Kidney tubule cell (primary cell): ENCODE measurements at regions not wholly inside any gene's neighbourhood (a gene's known extent, or its start where the extent isn't known, plus 50 kb on each side); places are given as distances from the start of the nearest gene placed in this dataset.

Experiments used
- DNase-seq: peaks from one replicate; pipeline ENCODE4 v3.0.0-alpha.2; 2018; ENCODE audit warnings: low spot score

GRCh38 chr11:103668859-103669258 is 367.6 kb upstream of the DDI1 start:
- DNase-seq: no peak

DNA sequence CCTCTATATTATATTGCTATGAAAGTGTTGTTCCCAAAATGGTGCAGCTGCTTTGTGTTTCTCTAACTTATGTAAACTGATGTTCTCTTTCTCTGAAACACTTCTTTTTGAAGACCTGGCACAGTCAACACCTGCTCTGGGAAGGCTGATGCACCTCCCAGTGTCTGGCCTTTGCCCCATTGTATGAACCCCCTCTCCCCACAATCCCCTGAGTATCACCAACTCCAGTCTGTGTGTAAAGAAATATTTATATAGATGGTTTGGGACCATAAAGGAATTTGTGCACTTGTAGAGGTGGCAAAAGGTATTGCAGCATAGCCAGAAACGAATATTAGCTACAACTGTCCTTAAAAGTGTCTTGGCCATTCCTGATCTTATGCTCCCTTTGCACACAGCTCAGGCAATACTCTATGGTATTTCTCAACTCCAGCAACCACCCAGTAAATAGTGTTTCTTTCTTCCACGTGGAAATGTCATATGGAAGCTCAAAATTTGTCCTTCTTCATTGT is 365.2 kb upstream of the DDI1 start:
- no peak for DNase-seq

DNA sequence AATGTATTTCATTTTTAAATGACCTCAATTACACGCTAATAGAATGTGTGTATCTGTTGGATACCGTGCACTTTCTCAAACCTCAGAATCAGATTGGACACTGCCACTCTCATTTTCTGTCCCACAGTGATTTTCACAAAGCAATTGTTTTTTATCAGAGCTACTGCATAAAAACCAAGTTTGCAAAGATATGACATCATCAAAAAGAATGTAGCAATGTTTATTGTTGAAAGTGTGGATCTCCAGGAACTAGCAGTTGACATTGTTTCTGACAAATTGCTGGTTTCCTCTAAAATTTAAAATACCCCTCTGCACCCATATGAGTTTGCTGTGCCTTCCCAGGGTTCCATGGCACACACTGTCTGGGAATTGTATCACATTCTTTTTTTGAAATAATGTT is 362.7 kb upstream of the DDI1 start:
- peak; percentile 12 for DNase-seq

DNA sequence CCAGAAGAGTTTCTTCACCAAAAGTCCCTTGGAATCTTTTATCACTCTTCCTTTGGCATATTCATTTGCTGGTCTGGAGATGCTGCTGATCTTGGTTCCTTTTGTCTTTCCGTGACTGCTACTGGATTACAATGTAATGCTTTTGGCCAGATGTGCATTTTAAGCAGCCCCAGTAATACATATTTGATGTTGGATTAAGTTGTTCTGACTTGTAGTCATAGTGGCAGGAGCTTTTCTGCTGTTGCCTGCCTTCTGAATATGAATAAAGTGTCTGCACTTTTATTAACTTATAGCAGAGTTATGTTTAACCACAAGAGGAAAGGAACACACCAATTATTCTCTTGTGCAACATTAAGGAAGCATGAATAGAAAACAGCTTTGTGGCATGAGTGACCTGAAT is 360.0 kb upstream of the DDI1 start:
- DNase-seq: no peak

DNA sequence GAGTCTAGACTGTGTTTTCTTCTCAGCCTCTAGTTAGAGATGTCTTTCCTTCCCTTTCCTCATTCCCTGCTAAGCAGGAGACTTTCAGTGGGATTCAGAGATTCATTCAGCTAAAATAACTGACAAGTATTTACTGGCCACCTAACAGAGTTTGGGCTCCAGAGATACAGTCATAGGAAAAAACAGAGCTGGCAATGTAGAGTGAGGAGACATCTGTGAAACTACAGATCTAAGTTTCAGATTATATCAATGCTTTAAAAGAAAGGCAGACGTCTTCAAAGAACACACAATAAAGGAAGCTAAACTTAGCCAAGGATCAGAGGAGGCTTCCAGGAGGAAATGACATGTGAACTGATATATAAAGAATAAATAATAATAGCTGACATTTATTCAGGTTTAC is 355.6 kb upstream of the DDI1 start:
- DNase-seq: no peak

- no peak for DNase-seq
These were observed 354.6 kb upstream of the DDI1 start for GRCh38 chr11:103681855-103682254.

DNA sequence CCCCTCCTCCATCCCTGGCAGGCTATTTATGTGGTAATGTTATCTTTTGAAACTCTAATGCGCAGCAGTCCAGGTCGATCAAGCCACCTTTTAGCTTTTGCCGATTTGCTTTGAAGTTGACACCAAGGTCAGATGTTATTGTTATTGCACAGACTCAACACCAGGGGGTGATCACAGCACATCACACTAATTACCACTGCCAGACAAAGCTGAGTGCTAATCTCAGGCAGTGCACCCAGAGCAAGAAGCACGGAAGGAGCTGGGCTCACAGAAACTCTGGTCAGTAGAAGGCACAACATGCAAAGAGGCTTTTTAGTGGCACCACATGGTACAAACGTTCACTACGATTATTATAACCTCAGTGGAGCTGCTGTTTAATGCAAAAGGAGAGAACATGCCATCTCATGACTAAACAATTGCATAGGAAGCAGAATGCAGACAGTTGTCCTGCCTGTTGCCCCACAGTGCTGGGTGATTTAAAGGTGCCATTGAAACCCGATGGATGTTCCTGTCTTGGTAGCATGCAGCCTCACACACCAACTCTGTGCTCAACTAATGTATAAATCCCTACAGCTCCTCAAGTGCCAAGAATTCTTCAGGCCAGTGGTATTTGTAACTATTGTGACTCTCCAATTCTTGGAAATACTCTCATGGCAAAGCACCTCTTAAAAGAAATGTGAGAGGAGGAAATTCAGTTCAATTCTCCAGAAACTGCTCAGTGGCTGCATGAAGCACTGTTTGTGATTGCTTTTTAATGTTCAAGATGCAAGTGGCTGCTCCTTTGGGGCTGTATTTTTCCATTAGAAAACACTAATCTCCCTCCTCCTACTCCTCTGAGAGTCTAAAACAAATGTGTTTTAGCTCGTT is 353.9 kb upstream of the DDI1 start:
- DNase-seq: peak; percentile 71

DNA sequence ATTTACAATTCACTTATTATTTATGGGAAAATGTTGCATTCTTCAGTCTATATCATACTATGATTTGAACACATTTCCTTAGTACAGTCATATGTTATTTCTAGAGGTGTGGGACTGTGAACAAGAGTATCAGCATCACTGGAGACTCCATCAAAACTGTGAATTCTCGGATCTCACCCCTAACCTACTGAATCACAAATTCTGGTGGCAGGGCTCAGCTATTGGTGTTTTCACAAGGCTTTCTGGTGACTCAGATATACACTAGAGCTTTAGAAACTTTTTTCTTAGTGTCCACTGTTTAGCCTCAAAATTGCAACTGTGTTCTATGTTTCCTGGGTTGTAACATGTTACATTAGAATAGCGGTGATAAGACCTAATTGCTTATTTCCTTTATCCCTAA is 352.9 kb upstream of the DDI1 start:
- DNase-seq: no peak

DNA sequence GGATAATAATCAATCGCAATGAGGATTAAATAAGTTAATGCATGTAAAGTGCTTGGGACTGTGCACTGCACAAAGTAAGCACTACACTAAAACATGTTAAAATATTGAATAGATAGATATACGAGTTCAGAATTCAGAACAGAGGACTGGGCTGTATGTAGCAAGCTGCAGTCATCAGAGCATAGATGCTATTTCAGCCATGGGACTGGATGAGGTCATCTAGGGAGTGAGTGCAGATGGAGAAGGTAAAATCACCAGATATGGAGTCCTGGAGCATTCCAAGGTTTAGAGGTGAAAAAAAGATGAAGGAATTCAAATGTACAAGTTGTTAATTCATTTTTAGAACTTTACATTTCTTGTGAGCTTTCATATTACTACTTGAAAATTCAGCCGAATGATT is 347.5 kb upstream of the DDI1 start:
- peak; percentile 10 for DNase-seq

DNA sequence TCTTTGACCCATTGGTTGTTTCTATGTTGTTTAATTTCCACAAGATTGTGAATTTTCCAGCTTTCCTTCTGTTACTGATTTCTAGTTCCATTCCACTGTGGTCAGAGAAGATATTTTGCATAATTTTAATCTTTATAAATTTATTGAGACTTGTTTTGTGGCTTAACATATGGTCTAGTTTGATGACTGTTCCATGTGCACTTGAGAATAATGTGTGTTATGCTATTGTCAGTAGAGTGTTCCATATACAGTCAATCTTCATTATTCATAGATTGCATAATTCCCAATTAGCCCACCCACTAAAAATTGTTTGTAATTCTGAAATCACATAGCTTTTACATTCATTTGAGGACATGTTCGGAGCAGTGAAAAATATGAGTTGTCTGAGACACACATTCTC is 346.1 kb upstream of the DDI1 start:
- no peak for DNase-seq

DNA sequence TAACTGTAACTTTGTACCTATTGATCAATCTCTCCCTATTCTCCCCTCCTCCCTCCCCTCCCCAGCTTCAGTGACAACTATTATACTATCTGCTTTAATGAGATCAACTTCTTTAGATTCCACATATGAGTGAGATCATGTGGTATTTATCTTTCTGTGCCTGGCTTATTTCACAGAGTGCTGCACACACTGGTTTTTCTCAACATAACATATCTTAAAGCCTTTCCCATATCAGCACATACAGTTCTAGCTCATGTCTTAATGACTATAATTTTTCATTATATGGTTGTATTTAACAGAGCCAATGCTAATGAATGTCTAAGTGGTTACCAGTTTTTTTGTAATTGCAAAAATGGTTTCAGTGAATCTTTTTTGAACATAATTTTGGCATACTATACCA is 340.3 kb upstream of the DDI1 start:
- DNase-seq: no peak

DNA sequence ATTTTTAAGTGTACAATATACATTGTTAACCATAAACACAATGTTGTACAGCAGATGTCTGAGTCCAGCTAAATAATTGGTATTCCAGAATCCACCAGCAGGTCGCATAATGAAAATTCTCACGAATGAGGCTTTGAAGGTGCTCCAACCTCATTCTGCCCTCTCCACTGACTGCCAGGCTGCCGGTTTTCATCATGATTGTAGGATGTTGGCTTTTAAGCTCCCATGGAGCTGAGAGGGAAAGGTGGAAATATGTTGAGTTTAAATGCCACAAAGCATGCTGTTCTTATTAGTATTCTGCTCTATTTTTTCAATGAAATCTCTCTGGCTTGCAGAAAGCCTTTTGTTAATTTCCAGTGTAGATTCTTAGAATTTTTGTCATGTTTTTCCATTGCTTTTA is 337.2 kb upstream of the DDI1 start:
- no peak for DNase-seq

DNA sequence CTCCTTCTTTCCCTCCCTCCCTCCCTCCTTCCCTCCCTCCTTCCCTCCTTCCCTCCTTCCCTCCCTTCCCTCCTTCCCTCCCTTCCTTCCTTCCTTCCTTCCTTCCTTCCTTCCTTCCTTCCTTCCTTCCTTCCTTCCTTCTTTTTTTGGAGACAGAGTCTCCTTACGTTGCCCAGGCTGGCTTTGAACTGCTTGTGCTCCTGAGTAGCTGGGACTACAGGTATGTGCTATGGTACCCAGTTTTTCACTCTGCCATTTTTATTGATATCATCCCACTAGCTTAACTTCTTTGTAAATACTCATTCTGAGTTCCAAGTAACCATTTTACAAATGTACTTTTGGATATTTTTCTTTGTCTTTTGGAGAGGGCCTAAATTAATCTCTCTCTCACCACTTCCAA is 336.8 kb upstream of the DDI1 start:
- DNase-seq: no peak

- peak; percentile 65 for DNase-seq
These were observed 335.8 kb upstream of the DDI1 start for GRCh38 chr11:103700622-103701021.

DNA sequence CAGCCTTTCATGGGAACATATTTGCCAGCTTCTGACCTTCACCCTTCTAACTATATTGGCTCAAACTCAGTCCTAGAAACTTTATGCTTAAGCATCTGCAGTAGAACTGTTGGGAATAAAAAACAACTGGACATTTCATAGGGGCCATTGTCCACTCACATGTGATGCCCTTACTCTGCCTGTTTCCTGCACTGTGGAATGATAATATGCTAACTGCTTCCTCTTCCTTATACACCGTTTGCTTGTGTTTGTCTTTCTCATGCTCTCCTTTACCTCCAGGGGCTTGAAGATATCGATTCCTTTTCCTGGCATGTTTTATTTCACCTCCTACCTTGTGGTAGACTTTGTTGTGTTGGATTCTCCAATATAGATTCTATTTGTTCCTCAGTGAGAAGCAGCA is 333.0 kb upstream of the DDI1 start:
- no peak for DNase-seq

GRCh38 chr11:103703954-103704353 is 332.5 kb upstream of the DDI1 start:
- DNase-seq: no peak

- no peak for DNase-seq
These were observed 330.8 kb upstream of the DDI1 start for GRCh38 chr11:103705642-103706041.

DNA sequence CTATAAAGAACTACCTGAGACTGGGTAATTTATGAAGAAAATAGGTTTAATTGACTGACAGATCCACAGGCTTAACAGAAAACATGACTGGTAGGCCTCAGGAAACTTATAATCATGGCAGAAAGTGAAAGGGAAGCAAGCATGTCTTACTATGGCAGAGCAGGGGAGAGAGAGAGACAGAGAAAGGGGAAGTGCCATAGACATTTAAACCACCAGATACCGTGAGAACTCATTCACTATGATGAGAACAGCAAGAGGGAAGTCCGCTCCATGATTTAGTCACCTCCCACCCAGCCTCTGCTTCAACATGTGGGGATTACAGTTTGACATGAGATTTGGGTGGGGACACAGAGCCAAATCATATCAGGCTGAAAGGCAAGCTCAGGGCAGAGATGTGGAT is 327.1 kb upstream of the DDI1 start:
- DNase-seq: no peak

GRCh38 chr11:103714246-103714645 is 322.2 kb upstream of the DDI1 start:
- no peak for DNase-seq

DNA sequence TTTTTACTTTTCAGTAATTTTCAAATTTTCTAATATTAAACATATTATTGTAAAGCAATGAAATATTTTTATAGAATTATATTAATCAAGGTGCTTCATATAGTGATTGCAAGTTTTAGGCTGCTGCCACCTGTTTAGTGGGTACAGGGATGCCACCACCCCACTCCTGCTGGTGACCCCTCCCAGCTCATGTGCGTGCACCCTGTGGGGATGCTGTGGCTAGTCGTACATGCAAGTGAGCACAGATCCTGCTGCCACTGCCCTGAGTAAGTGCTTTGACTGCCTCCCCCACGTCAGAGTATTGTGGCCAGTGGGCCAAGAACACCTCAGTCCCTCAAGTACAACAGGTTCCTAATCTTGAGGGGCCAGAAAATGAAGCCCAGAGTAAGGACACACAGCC is 320.1 kb upstream of the DDI1 start:
- no peak for DNase-seq

- no peak for DNase-seq
These were observed 309.2 kb upstream of the DDI1 start for GRCh38 chr11:103727262-103727661.

DNA sequence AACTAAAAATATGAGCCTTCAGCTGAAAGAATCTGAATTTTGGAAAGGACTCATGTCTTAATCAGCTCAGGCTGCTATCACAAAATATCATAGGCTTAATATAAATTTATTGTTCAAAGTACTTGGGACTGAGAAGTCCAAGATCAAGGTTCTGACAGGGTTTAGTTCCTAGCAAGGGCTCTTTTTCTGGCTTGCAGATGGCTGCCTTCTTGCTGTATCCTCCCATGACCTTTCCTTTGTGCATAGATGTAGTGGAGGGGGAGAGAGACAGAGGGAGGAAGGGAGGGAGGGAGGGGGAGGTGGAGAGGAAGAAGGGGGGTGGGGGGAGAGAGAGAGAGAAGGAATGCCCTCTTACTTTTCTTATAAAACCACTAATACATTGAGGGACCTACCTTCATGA is 306.8 kb upstream of the DDI1 start:
- no peak for DNase-seq

- peak; percentile 46 for DNase-seq
These were observed 306.1 kb upstream of the DDI1 start for GRCh38 chr11:103730131-103730940.
